ENCODE measurements at regions not wholly inside any gene's neighbourhood (a gene's known extent, or its start where the extent isn't known, plus 50 kb on each side); places are given as distances from the start of the nearest gene placed in this dataset.

- no peaks in the 10 kb centered on the region for H3K4me1 ChIP-seq (ENCODE audit: control insufficient read depth, insufficient read depth, low read length)
- intact Hi-C loops (cut with DNase I) = no loop called here
- H3K9me3 ChIP-seq (ENCODE audit: control insufficient read depth, low read length) = no peaks in the 10 kb centered on the region
- DNase-seq = no peak
- no peak overlapping the region for H3K4me3 ChIP-seq (ENCODE audit: low read length)
- ATAC-seq = no peak
- no peaks in the 10 kb centered on the region for H3K27me3 ChIP-seq (ENCODE audit: control insufficient read depth, insufficient read depth)
- WGBS = 75% methylated on average over 1 of the region's 1 CpG
- no peak overlapping the region for H3K27ac ChIP-seq (ENCODE audit: low read length)
These were observed 136.1 kb upstream of the FANCL start for GRCh38 chr2:58377181-58377580.

GRCh38 chr2:58376592-58376991 lies 135.5 kb upstream of the FANCL start:
- H3K27me3 ChIP-seq (ENCODE audit: control insufficient read depth, insufficient read depth) = no peaks in the 10 kb centered on the region
- ATAC-seq = no peak
- H3K9me3 ChIP-seq (ENCODE audit: control insufficient read depth, low read length) = no peaks in the 10 kb centered on the region
- no peaks in the 10 kb centered on the region for H3K4me1 ChIP-seq (ENCODE audit: control insufficient read depth, insufficient read depth, low read length)
- intact Hi-C loops (cut with DNase I) = no loop called here
- H3K27ac ChIP-seq (ENCODE audit: low read length) = no peak overlapping the region
- 97% methylated on average over 1 of the region's 1 CpG for WGBS
- H3K4me3 ChIP-seq (ENCODE audit: low read length) = no peak overlapping the region
- no peak for DNase-seq

GRCh38 chr2:58369594-58369993 lies 128.5 kb upstream of the FANCL start:
- Histone ChIP-seq H3K27me3 (ENCODE audit: control insufficient read depth, insufficient read depth) (no peaks in the 10 kb centered on the region), H3K4me3 (ENCODE audit: low read length) (no peak overlapping the region), H3K4me1 (ENCODE audit: control insufficient read depth, insufficient read depth, low read length) (no peaks in the 10 kb centered on the region), H3K9me3 (ENCODE audit: control insufficient read depth, low read length) (no peaks in the 10 kb centered on the region), H3K27ac (ENCODE audit: low read length) (no peak overlapping the region)
- ATAC-seq (no peak), DNase-seq (no peak)
- intact Hi-C loops (cut with DNase I) = no loop called here
- WGBS = 85% methylated on average over 2 of the region's 2 CpGs

GRCh38 chr2:58364098-58364497 lies 123.0 kb upstream of the FANCL start:
- no peak for DNase-seq
- no peak overlapping the region for H3K4me3 ChIP-seq (ENCODE audit: low read length)
- 89% methylated on average over 4 of the region's 4 CpGs for WGBS
- H3K4me1 ChIP-seq (ENCODE audit: control insufficient read depth, insufficient read depth, low read length) = no peaks in the 10 kb centered on the region
- H3K27ac ChIP-seq (ENCODE audit: low read length) = no peak overlapping the region
- no peaks in the 10 kb centered on the region for H3K9me3 ChIP-seq (ENCODE audit: control insufficient read depth, low read length)
- H3K27me3 ChIP-seq (ENCODE audit: control insufficient read depth, insufficient read depth) = no peaks in the 10 kb centered on the region
- no peak for ATAC-seq
- intact Hi-C loops (cut with DNase I) = no loop called here

- intact Hi-C loops (cut with DNase I) = no loop called here
- Histone ChIP-seq H3K4me1 (ENCODE audit: control insufficient read depth, insufficient read depth, low read length) (no peaks in the 10 kb centered on the region), H3K9me3 (ENCODE audit: control insufficient read depth, low read length) (no peaks in the 10 kb centered on the region), H3K27ac (ENCODE audit: low read length) (no peak overlapping the region), H3K27me3 (ENCODE audit: control insufficient read depth, insufficient read depth) (no peaks in the 10 kb centered on the region), H3K4me3 (ENCODE audit: low read length) (no peak overlapping the region)
- ATAC-seq = no peak
- DNase-seq = no peak
- WGBS = 33% methylated on average over 1 of the region's 1 CpG
These were observed 116.9 kb upstream of the FANCL start for GRCh38 chr2:58358026-58358425.

GRCh38 chr2:58357521-58357920 lies 116.4 kb upstream of the FANCL start:
- H3K4me3 ChIP-seq (ENCODE audit: low read length) = no peak overlapping the region
- no peaks in the 10 kb centered on the region for H3K4me1 ChIP-seq (ENCODE audit: control insufficient read depth, insufficient read depth, low read length)
- no peak overlapping the region for H3K27ac ChIP-seq (ENCODE audit: low read length)
- no peaks in the 10 kb centered on the region for H3K27me3 ChIP-seq (ENCODE audit: control insufficient read depth, insufficient read depth)
- ATAC-seq = no peak
- H3K9me3 ChIP-seq (ENCODE audit: control insufficient read depth, low read length) = no peaks in the 10 kb centered on the region
- 28% methylated on average over 2 of the region's 2 CpGs for WGBS
- DNase-seq = no peak
- intact Hi-C loops (cut with DNase I) = no loop called here

GRCh38 chr2:58354230-58354629 lies 113.1 kb upstream of the FANCL start:
- intact Hi-C loops (cut with DNase I) = no loop called here
- ATAC-seq (no peak), DNase-seq (no peak)
- no peak overlapping the region for H3K27ac ChIP-seq (ENCODE audit: low read length)
- H3K9me3 ChIP-seq (ENCODE audit: control insufficient read depth, low read length) = no peaks in the 10 kb centered on the region
- 76% methylated on average over 1 of the region's 1 CpG for WGBS
- no peaks in the 10 kb centered on the region for H3K27me3 ChIP-seq (ENCODE audit: control insufficient read depth, insufficient read depth)
- no peak overlapping the region for H3K4me3 ChIP-seq (ENCODE audit: low read length)
- H3K4me1 ChIP-seq (ENCODE audit: control insufficient read depth, insufficient read depth, low read length) = no peaks in the 10 kb centered on the region

GRCh38 chr2:58350484-58350883 lies 109.4 kb upstream of the FANCL start:
- no peaks in the 10 kb centered on the region for H3K4me1 ChIP-seq (ENCODE audit: control insufficient read depth, insufficient read depth, low read length)
- 73% methylated on average over 2 of the region's 2 CpGs for WGBS
- DNase-seq = no peak
- no peak overlapping the region for H3K4me3 ChIP-seq (ENCODE audit: low read length)
- no peaks in the 10 kb centered on the region for H3K9me3 ChIP-seq (ENCODE audit: control insufficient read depth, low read length)
- no peak for ATAC-seq
- H3K27ac ChIP-seq (ENCODE audit: low read length) = no peak overlapping the region
- no peaks in the 10 kb centered on the region for H3K27me3 ChIP-seq (ENCODE audit: control insufficient read depth, insufficient read depth)
- intact Hi-C loops (cut with DNase I) = no loop called here

- 29% methylated on average over 1 of the region's 1 CpG for WGBS
- H3K27ac ChIP-seq (ENCODE audit: low read length) = no peak overlapping the region
- no peak for ATAC-seq
- no peaks in the 10 kb centered on the region for H3K9me3 ChIP-seq (ENCODE audit: control insufficient read depth, low read length)
- H3K4me1 ChIP-seq (ENCODE audit: control insufficient read depth, insufficient read depth, low read length) = no peaks in the 10 kb centered on the region
- intact Hi-C loops (cut with DNase I) = no loop called here
- DNase-seq = no peak
- no peaks in the 10 kb centered on the region for H3K27me3 ChIP-seq (ENCODE audit: control insufficient read depth, insufficient read depth)
- no peak overlapping the region for H3K4me3 ChIP-seq (ENCODE audit: low read length)
These were observed 106.7 kb upstream of the FANCL start for GRCh38 chr2:58347810-58348209.

- intact Hi-C loops (cut with DNase I) = no loop called here
- no peaks in the 10 kb centered on the region for H3K9me3 ChIP-seq (ENCODE audit: control insufficient read depth, low read length)
- peak in 1 of 2 donors; percentile 24 for ATAC-seq
These were observed 99.9 kb upstream of the FANCL start for GRCh38 chr2:58341047-58341446.

GRCh38 chr2:58339548-58340243 lies 98.6 kb upstream of the FANCL start:
- Histone ChIP-seq H3K27me3 (ENCODE audit: control insufficient read depth, insufficient read depth) (no peaks in the 10 kb centered on the region), H3K27ac (ENCODE audit: low read length) (no peak overlapping the region), H3K4me3 (ENCODE audit: low read length) (no peak overlapping the region), H3K4me1 (ENCODE audit: control insufficient read depth, insufficient read depth, low read length) (no peaks in the 10 kb centered on the region), H3K9me3 (ENCODE audit: control insufficient read depth, low read length) (no peaks in the 10 kb centered on the region)
- DNase-seq = no peak
- no peak for ATAC-seq
- intact Hi-C loops (cut with DNase I) = no loop called here

More at GRCh38 chr2:58341047-58341446, 99.9 kb upstream of the FANCL start:
- WGBS = 80% methylated on average over 2 of the region's 2 CpGs
- H3K27ac ChIP-seq (ENCODE audit: low read length) = no peak overlapping the region
- H3K4me3 ChIP-seq (ENCODE audit: low read length) = no peak overlapping the region
- H3K27me3 ChIP-seq (ENCODE audit: control insufficient read depth, insufficient read depth) = no peaks in the 10 kb centered on the region
- H3K4me1 ChIP-seq (ENCODE audit: control insufficient read depth, insufficient read depth, low read length) = no peaks in the 10 kb centered on the region
- no peak for DNase-seq

GRCh38 chr2:58336416-58336815 lies 95.3 kb upstream of the FANCL start:
- no peak for ATAC-seq
- Histone ChIP-seq H3K4me3 (ENCODE audit: low read length) (no peak overlapping the region), H3K27ac (ENCODE audit: low read length) (no peak overlapping the region), H3K9me3 (ENCODE audit: control insufficient read depth, low read length) (no peaks in the 10 kb centered on the region), H3K4me1 (ENCODE audit: control insufficient read depth, insufficient read depth, low read length) (no peaks in the 10 kb centered on the region), H3K27me3 (ENCODE audit: control insufficient read depth, insufficient read depth) (no peaks in the 10 kb centered on the region)
- no peak for DNase-seq
- intact Hi-C loops (cut with DNase I) = no loop called here
- 58% methylated on average over 4 of the region's 4 CpGs for WGBS
